WI38 (cell line): ENCODE measurements at regions not wholly inside any gene's neighbourhood (a gene's known extent, or its start where the extent isn't known, plus 50 kb on each side); places are given as distances from the start of the nearest gene placed in this dataset.

ENCODE experiments used
- H3K4me3 ChIP-seq: 2 replicates; pipeline ENCODE4 v1.5.1; 2011; ENCODE audit warnings: low read depth, mild to moderate bottlenecking, control low read depth, low read length
- CTCF ChIP-seq: IDR thresholded peaks from 2 replicates; pipeline ENCODE4 v1.5.1; 2012; ENCODE audit warnings: low read depth, mild to moderate bottlenecking, control low read depth, low read length

GRCh38 chr18:37701967-37702366, 136.4 kb upstream of the CELF4 start:
- no peak overlapping the region for H3K4me3 ChIP-seq
- no peak for TF ChIP-seq CTCF

GRCh38 chr18:37698508-37699040, 133.0 kb upstream of the CELF4 start:
- TF ChIP-seq CTCF, result no peak
- H3K4me3 ChIP-seq, result no peak overlapping the region

- no peak overlapping the region for H3K4me3 ChIP-seq
- TF ChIP-seq CTCF, result no peak
Observed at GRCh38 chr18:37694516-37694915, 128.9 kb upstream of the CELF4 start.

- H3K4me3 ChIP-seq, result no peak overlapping the region
- no peak for TF ChIP-seq CTCF
Observed at GRCh38 chr18:37691162-37691561, 125.6 kb upstream of the CELF4 start.

GRCh38 chr18:37689841-37690240, 124.2 kb upstream of the CELF4 start:
- no peak overlapping the region for H3K4me3 ChIP-seq
- no peak for TF ChIP-seq CTCF

- no peak overlapping the region for H3K4me3 ChIP-seq
- no peak for TF ChIP-seq CTCF
Observed at GRCh38 chr18:37684590-37684989, 119.0 kb upstream of the CELF4 start.

GRCh38 chr18:37684183-37684582, 118.6 kb upstream of the CELF4 start:
- H3K4me3 ChIP-seq, result no peak overlapping the region
- no peak for TF ChIP-seq CTCF
